Sigmoid colon (tissue), 3 donors: ENCODE measurements at regions not wholly inside any gene's neighbourhood (a gene's known extent, or its start where the extent isn't known, plus 50 kb on each side); places are given as distances from the start of the nearest gene placed in this dataset.

Source experiments
- CTCF ChIP-seq, 4 experiments: fragments of 450-650 bp in 3 of 4; fragments of 200-600 bp in 1 of 4; IDR thresholded peaks; one replicate each; pipeline ENCODE4 v1.5.1; 2016 to 2019; ENCODE audit warnings: antibody characterized with exemption in 4 of 4, mild to moderate bottlenecking in 3 of 4, moderate library complexity in 2 of 4
- POLR2A ChIP-seq, 2 donors: fragments of 450-650 bp; IDR thresholded peaks; one replicate each; pipeline ENCODE4 v1.6.1; 2016; ENCODE audit warnings: antibody characterized with exemption in 2 of 2, mild to moderate bottlenecking in 2 of 2, moderate library complexity in 2 of 2

- no peak for TF ChIP-seq CTCF (IDR thresholded peaks at IDR 0.05)
- no peak for TF ChIP-seq POLR2A (IDR thresholded peaks at IDR 0.05)
Observed at GRCh38 chr3:66860771-66861170, 137.3 kb upstream of the KBTBD8 start.
